IPS-11a (cell line): ENCODE measurements at regions not wholly inside any gene's neighbourhood (a gene's known extent, or its start where the extent isn't known, plus 50 kb on each side); places are given as distances from the start of the nearest gene placed in this dataset.

Experiments used
- H3K4me3 ChIP-seq: one replicate; pipeline ENCODE4 v1.5.1; 2013; ENCODE audit warnings: low read depth, low read length, control low read depth

- no peak overlapping the region for H3K4me3 ChIP-seq
Measured at GRCh38 chr4:30930276-30930675, 210.1 kb downstream of the PCDH7 start.

- H3K4me3 ChIP-seq: no peak overlapping the region
Measured at GRCh38 chr4:30932581-30932980, 212.4 kb downstream of the PCDH7 start.

GRCh38 chr4:30939069-30939468 lies 218.9 kb downstream of the PCDH7 start:
- H3K4me3 ChIP-seq: no peak overlapping the region

GRCh38 chr4:30939684-30940083 lies 219.5 kb downstream of the PCDH7 start:
- H3K4me3 ChIP-seq: no peak overlapping the region

- no peak overlapping the region for H3K4me3 ChIP-seq
Measured at GRCh38 chr4:30941641-30942040, 221.5 kb downstream of the PCDH7 start.

GRCh38 chr4:30943356-30943755 lies 223.2 kb downstream of the PCDH7 start:
- no peak overlapping the region for H3K4me3 ChIP-seq

- H3K4me3 ChIP-seq: no peak overlapping the region
Measured at GRCh38 chr4:30945586-30945985, 225.4 kb downstream of the PCDH7 start.

GRCh38 chr4:30946288-30946687 lies 226.1 kb downstream of the PCDH7 start:
- H3K4me3 ChIP-seq: no peak overlapping the region

GRCh38 chr4:30948653-30949052 lies 228.5 kb downstream of the PCDH7 start:
- no peak overlapping the region for H3K4me3 ChIP-seq

GRCh38 chr4:30950737-30951136 lies 230.6 kb downstream of the PCDH7 start:
- no peak overlapping the region for H3K4me3 ChIP-seq

GRCh38 chr4:30952526-30953219 lies 232.5 kb downstream of the PCDH7 start:
- H3K4me3 ChIP-seq: no peak overlapping the region

GRCh38 chr4:30953799-30954198 lies 233.6 kb downstream of the PCDH7 start:
- no peak overlapping the region for H3K4me3 ChIP-seq

GRCh38 chr4:30956916-30957315 lies 236.7 kb downstream of the PCDH7 start:
- H3K4me3 ChIP-seq: no peak overlapping the region

- H3K4me3 ChIP-seq: no peak overlapping the region
Measured at GRCh38 chr4:30957706-30958105, 237.5 kb downstream of the PCDH7 start.

GRCh38 chr4:30959781-30960485 lies 239.8 kb downstream of the PCDH7 start:
- H3K4me3 ChIP-seq: no peak overlapping the region

- H3K4me3 ChIP-seq: no peak overlapping the region
Measured at GRCh38 chr4:30962939-30963338, 242.8 kb downstream of the PCDH7 start.

GRCh38 chr4:30968926-30969325 lies 248.8 kb downstream of the PCDH7 start:
- no peak overlapping the region for H3K4me3 ChIP-seq

- H3K4me3 ChIP-seq: no peak overlapping the region
Measured at GRCh38 chr4:30972542-30972941, 252.4 kb downstream of the PCDH7 start.

GRCh38 chr4:30973993-30974392 lies 253.8 kb downstream of the PCDH7 start:
- H3K4me3 ChIP-seq: no peak overlapping the region

- H3K4me3 ChIP-seq: no peak overlapping the region
Measured at GRCh38 chr4:30979402-30979801, 259.2 kb downstream of the PCDH7 start.

GRCh38 chr4:30989508-30989907 lies 269.3 kb downstream of the PCDH7 start:
- H3K4me3 ChIP-seq: no peak overlapping the region

- no peak overlapping the region for H3K4me3 ChIP-seq
Measured at GRCh38 chr4:30996841-30997240, 276.7 kb downstream of the PCDH7 start.

GRCh38 chr4:31005037-31005436 lies 284.9 kb downstream of the PCDH7 start:
- no peak overlapping the region for H3K4me3 ChIP-seq
